ENCODE measurements at regions not wholly inside any gene's neighbourhood (a gene's known extent, or its start where the extent isn't known, plus 50 kb on each side); places are given as distances from the start of the nearest gene placed in this dataset.

- TF ChIP-seq CTCF (IDR thresholded peaks at IDR 0.05) (no peak), POLR2A (IDR thresholded peaks at IDR 0.05) (no peak)
These were observed 121.9 kb downstream of the NPIPB5 start for GRCh38 chr16:22632606-22633005.
